ENCODE measurements at regions not wholly inside any gene's neighbourhood (a gene's known extent, or its start where the extent isn't known, plus 50 kb on each side); places are given as distances from the start of the nearest gene placed in this dataset.
"Not testable (repeated sequence)": the region's sequence is repeated elsewhere in the genome, so short reads cannot be mapped to it uniquely, and the experiment has no call there.

- Mint-ChIP-seq H3K4me1 (peaks cover 5% of the 10 kb centered on the region), H3K27ac (ENCODE audit: low read depth) (no peak overlapping the region), H3K27me3 (peaks cover 29% of the 10 kb centered on the region), H3K4me3 (no peak overlapping the region), H3K9me3 (no peaks in the 10 kb centered on the region), H3K36me3 (ENCODE audit: insufficient read depth) (peaks cover 1% of the 10 kb centered on the region)
- no peak for ATAC-seq (replicated peaks; ENCODE audit: extremely low read depth, poor library complexity, severe bottlenecking)
- no peak for DNase-seq (ENCODE audit: low spot score in 2 of 2)
These were observed 155.4 kb upstream of the IQSEC1 start for GRCh38 chr3:13228584-13228983.

- H3K27ac Mint-ChIP-seq (ENCODE audit: low read depth); H3K36me3 Mint-ChIP-seq (ENCODE audit: insufficient read depth); H3K4me3 Mint-ChIP-seq; H3K4me1 Mint-ChIP-seq; ATAC-seq (replicated peaks; ENCODE audit: extremely low read depth, poor library complexity, severe bottlenecking); H3K9me3 Mint-ChIP-seq; DNase-seq (ENCODE audit: low spot score in 2 of 2): not testable (repeated sequence)
- H3K27me3 Mint-ChIP-seq = peaks cover 29% of the 10 kb centered on the region
These were observed 154.9 kb upstream of the IQSEC1 start for GRCh38 chr3:13228169-13228568.

- ATAC-seq (replicated peaks; ENCODE audit: extremely low read depth, poor library complexity, severe bottlenecking) (no peak), DNase-seq (ENCODE audit: low spot score in 2 of 2) (no peak)
- no peak overlapping the region for H3K27ac Mint-ChIP-seq (ENCODE audit: low read depth)
- H3K4me3 Mint-ChIP-seq = no peak overlapping the region
- H3K27me3 Mint-ChIP-seq = peaks cover 23% of the 10 kb centered on the region
- H3K36me3 Mint-ChIP-seq (ENCODE audit: insufficient read depth) = peaks cover 1% of the 10 kb centered on the region
- H3K4me1 Mint-ChIP-seq = no peaks in the 10 kb centered on the region
- H3K9me3 Mint-ChIP-seq = no peaks in the 10 kb centered on the region
These were observed 154.3 kb upstream of the IQSEC1 start for GRCh38 chr3:13227315-13228165.

GRCh38 chr3:13224967-13225366 lies 151.7 kb upstream of the IQSEC1 start:
- Mint-ChIP-seq H3K36me3 (ENCODE audit: insufficient read depth) (peaks cover 1% of the 10 kb centered on the region), H3K4me1 (no peaks in the 10 kb centered on the region), H3K4me3 (no peak overlapping the region), H3K9me3 (no peaks in the 10 kb centered on the region), H3K27ac (ENCODE audit: low read depth) (no peak overlapping the region), H3K27me3 (peaks cover 10% of the 10 kb centered on the region)
- DNase-seq (ENCODE audit: low spot score in 2 of 2) (no peak), ATAC-seq (replicated peaks; ENCODE audit: extremely low read depth, poor library complexity, severe bottlenecking) (no peak)

DNA sequence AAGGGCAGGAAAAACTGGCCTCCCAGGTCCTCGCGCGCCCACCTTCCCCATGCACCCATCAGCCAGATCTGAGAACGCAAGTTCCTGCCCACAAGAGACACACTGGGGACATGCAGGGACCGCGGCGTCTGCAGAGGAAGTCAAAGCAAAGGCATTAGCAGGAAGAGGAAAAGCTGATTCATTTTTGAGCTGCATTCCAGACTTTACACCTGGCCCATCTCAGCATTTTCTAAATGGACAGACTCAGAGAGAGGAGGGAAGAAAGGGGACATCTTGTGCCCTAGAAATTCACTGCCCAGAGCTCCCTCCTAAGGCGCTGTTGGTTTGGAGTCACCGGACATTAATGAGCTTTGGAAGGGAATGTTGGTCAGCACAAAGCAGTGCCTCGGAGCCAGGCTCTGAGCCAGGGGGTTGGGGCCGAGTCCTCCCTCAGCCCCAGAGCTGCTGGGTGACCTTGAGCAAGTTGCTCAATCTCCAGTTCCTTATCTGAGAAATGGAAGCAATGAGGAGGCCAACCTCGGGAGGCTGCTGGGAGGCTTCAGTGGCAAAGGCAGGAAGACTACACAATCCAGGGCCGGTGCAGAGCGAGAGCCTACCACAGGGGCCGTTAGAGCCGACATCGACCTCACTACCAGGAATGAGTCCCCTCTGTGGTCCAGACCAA lies 150.5 kb upstream of the IQSEC1 start:
- H3K9me3 Mint-ChIP-seq = no peaks in the 10 kb centered on the region
- H3K27me3 Mint-ChIP-seq = peaks cover 10% of the 10 kb centered on the region
- H3K27ac Mint-ChIP-seq (ENCODE audit: low read depth) = no peak overlapping the region
- H3K4me3 Mint-ChIP-seq = no peak overlapping the region
- H3K36me3 Mint-ChIP-seq (ENCODE audit: insufficient read depth) = peaks cover 1% of the 10 kb centered on the region
- DNase-seq (ENCODE audit: low spot score in 2 of 2) (no peak), ATAC-seq (replicated peaks; ENCODE audit: extremely low read depth, poor library complexity, severe bottlenecking) (no peak)
- no peaks in the 10 kb centered on the region for H3K4me1 Mint-ChIP-seq

DNA sequence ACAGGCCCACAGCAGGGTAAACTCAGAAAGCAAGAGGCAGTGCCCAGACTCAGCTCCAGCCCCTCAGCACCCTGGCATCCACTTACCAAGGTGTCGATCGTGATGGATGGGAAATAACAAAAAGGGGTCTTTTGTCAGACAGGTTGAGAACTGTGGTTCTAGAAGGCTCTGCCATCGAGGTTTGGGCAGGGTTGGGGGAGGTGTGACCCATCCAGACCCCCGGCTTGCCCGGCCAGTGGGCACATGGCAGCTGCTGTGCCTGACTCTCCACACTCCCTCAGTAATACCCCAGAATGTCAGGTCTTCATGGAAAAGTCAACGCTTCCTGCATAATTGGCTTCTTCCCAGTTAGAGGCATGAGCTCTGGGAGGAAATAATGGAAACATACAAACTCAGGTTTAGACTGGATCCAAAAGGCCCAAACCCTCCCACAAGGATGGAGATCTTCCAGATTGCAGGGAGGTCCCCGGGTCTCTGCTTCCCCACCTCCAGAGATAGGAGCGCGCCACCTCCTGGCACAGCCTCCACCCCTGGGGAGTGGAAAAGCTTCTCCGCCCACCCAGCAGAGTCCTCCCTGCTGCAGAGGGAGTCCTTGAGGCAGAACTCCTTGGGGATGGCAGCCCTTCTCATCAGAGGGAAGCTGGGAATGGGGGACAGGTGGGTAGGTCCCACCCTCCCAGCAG lies 149.8 kb upstream of the IQSEC1 start:
- ATAC-seq (replicated peaks; ENCODE audit: extremely low read depth, poor library complexity, severe bottlenecking) (no peak), DNase-seq (ENCODE audit: low spot score in 2 of 2) (no peak)
- no peaks in the 10 kb centered on the region for H3K9me3 Mint-ChIP-seq
- peaks cover 1% of the 10 kb centered on the region for H3K36me3 Mint-ChIP-seq (ENCODE audit: insufficient read depth)
- H3K27ac Mint-ChIP-seq (ENCODE audit: low read depth) = no peak overlapping the region
- peaks cover 10% of the 10 kb centered on the region for H3K27me3 Mint-ChIP-seq
- H3K4me3 Mint-ChIP-seq = no peak overlapping the region
- no peaks in the 10 kb centered on the region for H3K4me1 Mint-ChIP-seq

- Mint-ChIP-seq H3K4me1 (no peaks in the 10 kb centered on the region), H3K4me3 (no peak overlapping the region), H3K27ac (ENCODE audit: low read depth) (no peak overlapping the region), H3K36me3 (ENCODE audit: insufficient read depth) (peaks cover 1% of the 10 kb centered on the region), H3K9me3 (no peaks in the 10 kb centered on the region), H3K27me3 (peaks cover 15% of the 10 kb centered on the region)
- no peak for ATAC-seq (replicated peaks; ENCODE audit: extremely low read depth, poor library complexity, severe bottlenecking)
- no peak for DNase-seq (ENCODE audit: low spot score in 2 of 2)
These were observed 148.9 kb upstream of the IQSEC1 start for GRCh38 chr3:13222131-13222530.

DNA sequence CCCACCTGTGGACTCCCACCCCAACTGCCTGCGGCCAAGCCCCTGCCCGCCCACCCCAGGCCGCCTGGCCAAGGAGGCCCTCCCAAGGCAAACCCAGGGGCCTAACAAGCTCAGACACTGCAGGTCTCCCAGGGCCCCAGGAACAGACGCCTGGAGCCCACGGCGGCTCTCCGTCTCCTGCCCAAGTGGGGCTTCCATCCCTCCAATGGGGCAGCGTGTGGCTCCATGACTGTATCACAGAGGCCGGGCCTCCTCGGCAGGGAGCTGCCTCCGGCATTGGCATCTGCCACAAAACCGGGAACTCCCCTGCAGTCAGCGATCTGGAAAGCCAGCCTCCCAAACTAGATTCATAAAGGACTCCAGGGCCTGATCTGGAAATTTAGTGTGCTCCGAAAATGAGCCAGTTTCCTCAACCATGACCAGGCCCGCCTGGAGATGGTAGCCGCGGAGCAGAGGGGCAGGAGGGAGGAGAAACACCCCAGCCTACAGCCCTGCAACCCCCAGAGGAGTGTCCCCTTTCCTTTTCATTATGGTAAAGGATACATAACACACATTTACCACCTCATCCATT lies 148.3 kb upstream of the IQSEC1 start:
- Mint-ChIP-seq H3K4me1 (no peaks in the 10 kb centered on the region), H3K27me3 (peaks cover 20% of the 10 kb centered on the region), H3K4me3 (no peak overlapping the region), H3K27ac (ENCODE audit: low read depth) (no peak overlapping the region), H3K9me3 (no peaks in the 10 kb centered on the region), H3K36me3 (ENCODE audit: insufficient read depth) (peaks cover 1% of the 10 kb centered on the region)
- ATAC-seq (replicated peaks; ENCODE audit: extremely low read depth, poor library complexity, severe bottlenecking) = no peak
- no peak for DNase-seq (ENCODE audit: low spot score in 2 of 2)

- Mint-ChIP-seq H3K27me3 (peaks cover 25% of the 10 kb centered on the region), H3K27ac (ENCODE audit: low read depth) (no peak overlapping the region), H3K4me1 (no peaks in the 10 kb centered on the region), H3K36me3 (ENCODE audit: insufficient read depth) (no peaks in the 10 kb centered on the region), H3K4me3 (no peak overlapping the region), H3K9me3 (no peaks in the 10 kb centered on the region)
- ATAC-seq (replicated peaks; ENCODE audit: extremely low read depth, poor library complexity, severe bottlenecking) = no peak
- no peak for DNase-seq (ENCODE audit: low spot score in 2 of 2)
These were observed 147.8 kb upstream of the IQSEC1 start for GRCh38 chr3:13220991-13221390.

- H3K27me3 Mint-ChIP-seq = peaks cover 32% of the 10 kb centered on the region
- no peak overlapping the region for H3K27ac Mint-ChIP-seq (ENCODE audit: low read depth)
- no peaks in the 10 kb centered on the region for H3K4me1 Mint-ChIP-seq
- no peak for ATAC-seq (replicated peaks; ENCODE audit: extremely low read depth, poor library complexity, severe bottlenecking)
- no peaks in the 10 kb centered on the region for H3K9me3 Mint-ChIP-seq
- H3K4me3 Mint-ChIP-seq = no peak overlapping the region
- no peaks in the 10 kb centered on the region for H3K36me3 Mint-ChIP-seq (ENCODE audit: insufficient read depth)
- no peak for DNase-seq (ENCODE audit: low spot score in 2 of 2)
These were observed 146.7 kb upstream of the IQSEC1 start for GRCh38 chr3:13219902-13220296.

DNA sequence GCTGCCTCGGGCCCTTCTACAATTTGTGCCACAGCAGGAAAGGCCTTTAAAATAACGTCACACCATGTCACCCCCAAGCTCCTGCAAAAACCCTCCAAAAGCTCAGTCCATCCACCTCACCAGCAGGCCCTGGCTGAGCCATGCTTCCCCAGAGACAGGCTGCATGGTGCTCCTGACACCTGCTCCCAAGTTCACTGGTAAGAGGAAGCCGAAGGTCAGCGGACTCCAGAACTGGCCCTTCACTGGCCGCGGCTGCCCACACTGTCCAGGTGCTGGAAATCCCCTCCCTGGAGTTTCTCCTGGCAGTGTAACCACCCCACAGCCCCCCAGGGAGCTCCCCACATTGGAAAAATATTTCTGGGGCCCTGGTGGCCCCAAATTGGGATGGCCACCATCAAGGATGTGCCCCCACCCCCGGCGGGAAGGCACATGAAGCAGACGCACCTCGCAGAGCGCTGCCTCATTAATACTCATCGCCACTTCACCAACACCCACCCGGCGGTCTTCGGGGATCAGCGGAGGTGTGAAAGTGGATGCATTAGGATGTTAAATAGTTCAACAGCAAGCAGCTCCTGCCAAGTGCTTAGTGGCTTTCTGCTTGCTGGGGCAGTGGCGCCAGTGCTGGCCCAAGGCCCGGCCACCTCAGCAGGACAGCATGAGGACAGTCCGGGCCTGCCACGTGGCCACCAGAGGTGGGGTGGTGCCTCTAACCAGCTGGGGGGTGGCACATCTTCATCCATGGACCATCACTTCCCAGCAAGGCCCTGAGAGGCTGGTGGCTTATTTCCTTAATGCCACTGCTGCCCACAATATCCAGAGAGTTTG lies 146.1 kb upstream of the IQSEC1 start:
- H3K4me3 Mint-ChIP-seq = no peak overlapping the region
- H3K36me3 Mint-ChIP-seq (ENCODE audit: insufficient read depth) = no peaks in the 10 kb centered on the region
- H3K27ac Mint-ChIP-seq (ENCODE audit: low read depth) = no peak overlapping the region
- no peaks in the 10 kb centered on the region for H3K9me3 Mint-ChIP-seq
- DNase-seq (ENCODE audit: low spot score in 2 of 2) (no peak), ATAC-seq (replicated peaks; ENCODE audit: extremely low read depth, poor library complexity, severe bottlenecking) (no peak)
- peaks cover 38% of the 10 kb centered on the region for H3K27me3 Mint-ChIP-seq
- no peaks in the 10 kb centered on the region for H3K4me1 Mint-ChIP-seq

DNA sequence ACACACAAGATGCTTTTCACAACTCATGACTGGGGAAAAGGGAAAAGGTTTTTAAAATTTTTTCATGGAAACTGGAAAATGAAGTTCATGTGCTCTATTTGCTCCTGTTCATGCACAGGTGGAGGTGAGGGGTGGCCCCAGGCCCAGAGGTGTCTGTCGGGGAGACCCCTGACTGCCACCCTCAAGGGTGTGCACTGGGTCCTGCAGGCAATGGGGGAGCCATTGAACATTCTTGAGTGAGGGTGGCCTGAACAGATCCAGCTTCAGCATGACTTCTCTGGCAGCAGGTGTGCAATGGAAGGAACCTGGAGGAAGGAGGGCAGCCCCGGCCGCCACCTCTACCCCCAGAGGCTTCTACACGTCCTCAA lies 145.3 kb upstream of the IQSEC1 start:
- Mint-ChIP-seq H3K4me3 (no peak overlapping the region), H3K36me3 (ENCODE audit: insufficient read depth) (no peaks in the 10 kb centered on the region), H3K27me3 (peaks cover 40% of the 10 kb centered on the region), H3K27ac (ENCODE audit: low read depth) (no peak overlapping the region), H3K9me3 (no peaks in the 10 kb centered on the region), H3K4me1 (no peaks in the 10 kb centered on the region)
- DNase-seq (ENCODE audit: low spot score in 2 of 2) (no peak), ATAC-seq (replicated peaks; ENCODE audit: extremely low read depth, poor library complexity, severe bottlenecking) (no peak)

Data from central memory CD8-positive, alpha-beta T cell (primary cell).